ENCODE measurements at regions not wholly inside any gene's neighbourhood (a gene's known extent, or its start where the extent isn't known, plus 50 kb on each side); places are given as distances from the start of the nearest gene placed in this dataset.

- TF ChIP-seq CTCF (optimal IDR thresholded peaks at IDR 0.05 in 1 of 3, IDR thresholded peaks at IDR 0.05 in 1 of 3, conservative IDR thresholded peaks at IDR 0.05 in 1 of 3; ENCODE audit: extremely low read depth in 1 of 3, insufficient read depth in 2 of 3, low read length in 3 of 3): no peak
- no peak for TF ChIP-seq EZH2 (IDR thresholded peaks at IDR 0.05; ENCODE audit: low read length)
Observed at GRCh38 chr7:24213311-24213710, 70.7 kb upstream of the NPY start.
